HG02588 (cell line): ENCODE measurements at regions not wholly inside any gene's neighbourhood (a gene's known extent, or its start where the extent isn't known, plus 50 kb on each side); places are given as distances from the start of the nearest gene placed in this dataset.

Experiments used
- ATAC-seq: cut with Tn5 transposase; IDR thresholded peaks from one replicate; pipeline ENCODE4 v1.9.1; 2021; ENCODE audit warnings: mild to moderate bottlenecking, moderate library complexity; ENCODE audit not compliant: unreplicated experiment

DNA sequence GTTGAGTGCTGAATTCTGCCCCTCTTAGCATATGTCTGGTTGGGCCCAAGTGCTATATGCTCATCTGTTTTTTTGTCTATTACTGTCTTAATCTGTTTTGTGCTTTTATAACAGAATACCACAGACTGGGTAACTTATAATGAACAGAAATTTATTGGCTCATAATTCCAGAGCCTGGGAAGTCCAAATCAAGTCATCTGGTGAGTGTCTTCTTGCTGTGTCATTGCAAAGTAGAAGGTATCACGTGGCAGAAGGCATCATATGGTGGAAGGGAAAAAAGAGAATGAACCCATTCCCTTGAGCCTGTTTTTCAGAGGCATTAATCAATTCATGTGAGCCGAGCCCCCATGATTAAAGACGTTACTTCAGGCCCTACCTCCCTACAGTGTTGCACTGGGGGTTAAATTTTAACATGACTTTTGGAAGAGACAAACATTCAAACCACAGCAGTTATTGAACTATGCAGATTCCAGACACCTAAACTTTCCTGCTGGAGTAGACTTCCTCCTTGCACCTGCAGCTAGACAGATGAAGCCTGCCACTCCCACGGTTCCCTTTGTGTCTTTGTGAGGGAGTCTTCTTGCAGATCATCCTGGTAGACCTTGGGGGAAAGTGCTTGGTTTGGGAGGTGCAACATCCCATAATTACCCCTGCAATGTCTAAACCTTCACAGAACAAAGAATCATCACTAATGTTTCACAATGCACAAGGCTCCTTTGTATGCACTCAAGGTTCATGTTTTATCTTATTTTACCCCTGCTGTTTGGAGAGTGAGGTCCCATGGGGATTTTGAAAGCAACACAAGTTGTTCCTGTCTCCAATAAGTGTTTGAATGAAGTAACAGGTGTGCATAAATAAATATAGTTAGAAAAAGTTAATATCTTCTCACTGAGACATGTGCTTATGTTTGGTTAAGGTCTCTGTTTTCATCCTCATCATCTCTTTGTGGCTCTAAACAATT, 64.7 kb upstream of the XCR1 start:
- ATAC-seq, result no peak

DNA sequence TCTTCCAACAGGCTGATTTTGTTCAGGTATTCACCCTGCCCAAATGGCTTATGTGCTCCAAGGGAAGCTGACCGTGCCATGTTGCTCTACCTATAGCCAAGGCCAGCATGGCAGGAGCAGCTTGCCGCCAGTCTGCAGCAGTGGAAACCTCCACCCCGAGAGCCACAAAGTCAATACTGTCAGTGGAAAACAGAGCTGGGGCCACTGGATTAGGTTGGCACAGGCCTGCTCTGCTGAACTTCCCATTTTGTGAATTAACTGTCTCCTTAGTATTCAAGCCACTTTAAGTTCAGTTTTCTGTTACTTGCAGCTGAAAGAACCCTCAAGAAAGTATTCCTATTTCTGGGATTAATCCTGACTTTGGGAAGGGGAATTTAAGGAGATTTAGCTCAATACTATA, 63.8 kb upstream of the XCR1 start:
- ATAC-seq, result no peak

DNA sequence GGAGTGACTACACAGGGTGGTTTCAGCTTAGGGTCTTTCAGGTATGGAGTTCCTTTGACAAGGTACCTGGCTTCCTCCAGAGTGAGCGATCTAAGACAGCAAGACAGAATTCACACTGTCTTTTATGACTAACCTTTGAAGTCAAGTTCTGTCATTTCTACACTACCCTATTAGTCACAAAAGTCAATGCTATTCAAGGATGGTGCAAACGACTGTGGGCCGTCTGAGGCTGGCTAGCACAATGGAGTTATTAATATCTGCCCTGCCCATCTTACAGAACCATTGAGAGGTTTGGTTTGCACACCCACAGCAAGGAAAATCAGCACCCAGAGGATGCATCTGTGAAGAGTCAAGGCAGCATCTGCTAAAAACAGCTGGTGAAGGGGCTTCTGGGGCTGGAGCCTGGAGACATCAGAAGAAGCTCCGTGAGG, 62.9 kb upstream of the XCR1 start:
- no peak for ATAC-seq

DNA sequence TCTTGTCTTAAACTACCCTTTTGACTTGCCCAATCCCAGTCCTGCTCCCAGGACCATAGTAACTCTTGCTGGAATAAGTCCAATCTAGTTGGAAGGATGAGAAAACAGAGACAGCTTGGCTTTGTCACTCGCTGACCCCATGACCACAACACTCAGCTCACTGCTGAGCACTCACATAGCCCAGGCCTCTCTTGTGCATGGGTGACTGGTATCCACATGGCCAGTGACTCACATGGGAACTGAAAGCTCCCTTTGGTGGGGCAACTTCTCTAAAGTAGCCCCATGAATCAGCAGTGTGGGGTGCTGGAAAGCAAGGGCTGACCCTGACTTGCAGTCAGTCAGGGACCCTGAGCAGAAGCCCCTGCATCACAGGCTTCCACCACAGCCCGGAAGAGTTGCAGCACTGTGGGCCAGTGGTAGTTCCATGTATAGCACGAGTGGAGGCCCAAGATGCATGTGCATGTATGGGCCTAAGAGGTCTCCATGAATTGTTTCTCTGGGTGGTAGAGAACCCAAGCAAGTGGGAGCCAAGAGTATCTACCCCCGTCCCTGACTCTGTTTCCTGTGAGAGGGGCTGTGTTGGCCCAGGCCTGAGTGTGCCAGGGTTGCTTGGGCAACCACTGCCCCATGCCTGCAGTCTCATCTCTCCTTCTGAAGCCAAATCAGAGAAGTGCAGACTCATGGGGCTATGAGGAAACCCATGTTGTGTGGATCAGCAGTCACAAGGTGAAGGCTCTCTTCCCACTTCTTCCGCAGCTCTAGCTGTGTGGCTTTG, 62.1 kb upstream of the XCR1 start:
- peak; percentile 54 for ATAC-seq

DNA sequence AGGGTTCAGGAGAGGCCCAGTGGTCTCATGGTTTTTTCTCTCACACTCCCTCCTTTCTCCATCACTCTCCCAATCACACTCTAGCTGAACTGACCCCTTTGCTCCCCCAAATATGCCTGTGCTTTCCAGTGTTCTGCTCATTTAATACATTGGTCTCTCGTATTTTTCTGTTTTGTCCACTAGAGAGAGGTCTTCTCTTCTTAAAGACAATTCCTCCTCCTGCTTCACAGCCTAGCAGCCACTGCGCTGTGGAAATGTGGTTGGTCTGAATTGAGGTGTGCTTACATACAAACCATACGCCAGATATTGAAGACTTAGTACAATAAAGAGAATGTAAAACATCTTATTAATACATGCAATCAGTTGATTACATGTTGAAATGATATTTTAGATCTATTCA, 60.6 kb upstream of the XCR1 start:
- no peak for ATAC-seq

DNA sequence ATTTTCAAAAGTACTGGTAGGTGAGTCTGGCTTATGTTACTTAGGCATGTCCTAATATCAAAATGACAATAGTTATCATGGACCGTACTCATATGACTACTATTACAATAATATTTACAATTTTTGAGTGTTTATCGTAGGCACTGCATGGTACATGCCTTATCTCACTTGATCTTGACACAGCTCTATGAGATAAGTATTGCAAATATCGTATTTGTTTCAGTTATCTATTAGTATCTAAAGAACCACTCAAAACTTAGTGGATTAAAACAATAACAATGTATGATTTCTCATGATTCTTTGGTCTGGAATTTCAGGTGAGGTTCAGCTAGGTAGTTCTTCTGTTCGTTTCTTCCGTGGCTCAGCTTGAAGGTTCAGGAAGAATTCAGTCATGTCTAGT, 59.7 kb upstream of the XCR1 start:
- ATAC-seq, result no peak

DNA sequence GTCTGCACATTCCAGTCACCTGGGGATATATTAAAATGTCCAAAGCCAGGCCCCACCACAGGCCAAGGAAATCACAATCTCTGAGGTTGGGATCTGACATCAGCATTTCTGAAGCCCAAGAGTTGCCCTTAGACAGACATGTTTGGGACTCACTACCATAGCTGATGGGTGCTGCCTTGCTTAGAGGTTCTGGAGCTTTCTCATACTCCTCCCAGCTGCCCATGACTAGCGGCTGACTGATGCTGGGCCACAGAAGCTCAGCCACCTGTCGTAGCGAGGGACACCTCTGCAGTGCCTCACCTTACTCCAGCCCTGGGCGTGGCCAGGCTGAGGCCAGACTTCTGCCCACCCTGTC, 58.8 kb upstream of the XCR1 start:
- no peak for ATAC-seq

DNA sequence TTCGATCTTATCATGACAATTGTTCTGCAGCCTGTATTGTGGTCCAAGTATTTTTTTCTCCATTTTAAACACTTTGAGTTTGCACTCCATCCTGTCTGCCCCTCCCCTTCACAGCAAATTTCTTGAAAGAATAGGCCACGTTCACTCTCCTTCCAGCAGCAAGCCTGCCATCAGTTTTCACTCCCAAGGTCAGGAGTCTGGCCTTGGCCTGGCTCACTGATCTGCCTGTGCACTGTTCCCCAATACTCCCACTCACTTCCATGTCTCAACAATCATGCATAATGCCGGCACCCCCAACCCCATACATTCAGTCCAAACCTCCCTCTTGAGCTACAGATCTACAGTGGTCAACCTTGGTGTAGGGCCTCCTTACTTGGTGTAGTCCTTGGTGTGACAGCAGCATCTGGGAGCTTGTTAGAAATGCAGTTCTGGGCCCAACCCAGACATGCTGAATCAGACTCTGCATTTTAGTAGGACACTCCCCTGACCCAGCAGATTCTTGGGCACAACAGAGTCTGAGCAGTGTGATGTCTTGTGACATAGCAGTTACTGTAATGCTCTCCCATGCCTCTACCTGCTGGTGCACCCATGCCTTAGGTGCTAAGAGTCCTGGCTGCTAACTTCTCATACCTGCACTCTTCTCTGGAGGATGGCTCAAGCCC, 58.3 kb upstream of the XCR1 start:
- no peak for ATAC-seq

DNA sequence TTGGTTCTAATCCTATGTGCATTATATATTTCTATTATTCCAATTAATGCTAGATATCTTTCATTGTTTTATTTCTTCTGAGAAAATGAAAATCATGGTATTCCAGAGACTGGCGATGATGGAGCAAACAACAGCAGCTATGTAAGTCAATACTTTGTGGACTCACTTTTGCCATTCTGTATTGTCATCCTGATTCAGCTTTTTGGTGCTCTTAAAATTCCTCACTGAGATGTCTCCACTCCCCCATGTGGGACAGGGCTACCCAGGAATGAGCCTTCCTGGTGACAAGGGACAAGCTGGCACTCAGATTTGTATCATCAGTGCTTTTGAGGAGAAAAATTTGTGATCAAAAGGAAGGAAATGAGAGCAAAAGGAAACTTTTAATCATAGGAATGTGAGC, 56.7 kb upstream of the XCR1 start:
- ATAC-seq, result no peak

DNA sequence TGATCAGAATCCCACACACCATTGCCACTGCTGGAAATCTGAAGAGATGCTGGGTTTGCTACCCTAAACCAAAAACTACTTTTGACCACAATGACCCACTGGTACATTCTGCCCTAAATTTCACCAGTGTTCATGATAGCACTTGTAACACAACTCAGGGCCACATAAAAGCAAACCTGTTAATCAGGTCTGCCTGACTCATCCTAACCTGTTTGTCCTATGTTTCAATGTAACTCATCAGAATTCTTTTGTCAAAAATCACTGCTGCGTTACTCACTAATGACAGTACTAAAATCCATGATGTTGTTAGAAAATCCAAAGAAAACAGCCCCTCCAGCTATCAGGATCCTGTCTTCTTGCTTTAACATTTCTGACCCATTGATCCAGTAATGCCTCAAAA, 55.6 kb upstream of the XCR1 start:
- no peak for ATAC-seq

DNA sequence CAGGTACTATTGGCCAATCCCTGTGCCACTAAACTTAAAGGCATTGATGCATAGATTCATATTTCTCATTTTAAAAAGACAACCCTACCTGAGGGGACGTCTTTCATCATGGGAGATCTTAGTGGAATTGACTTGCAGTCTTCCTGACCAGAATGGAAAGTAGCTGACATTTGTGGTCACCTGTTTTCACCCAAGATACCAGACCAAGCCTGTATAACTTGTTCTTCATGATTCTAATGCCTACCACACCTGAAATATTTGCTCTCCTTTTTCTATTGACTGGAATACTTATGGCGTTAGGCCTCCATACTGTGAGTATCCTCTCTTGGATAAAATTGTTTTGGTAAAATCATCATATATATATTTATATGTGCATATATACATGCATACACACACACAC, 54.7 kb upstream of the XCR1 start:
- no peak for ATAC-seq

DNA sequence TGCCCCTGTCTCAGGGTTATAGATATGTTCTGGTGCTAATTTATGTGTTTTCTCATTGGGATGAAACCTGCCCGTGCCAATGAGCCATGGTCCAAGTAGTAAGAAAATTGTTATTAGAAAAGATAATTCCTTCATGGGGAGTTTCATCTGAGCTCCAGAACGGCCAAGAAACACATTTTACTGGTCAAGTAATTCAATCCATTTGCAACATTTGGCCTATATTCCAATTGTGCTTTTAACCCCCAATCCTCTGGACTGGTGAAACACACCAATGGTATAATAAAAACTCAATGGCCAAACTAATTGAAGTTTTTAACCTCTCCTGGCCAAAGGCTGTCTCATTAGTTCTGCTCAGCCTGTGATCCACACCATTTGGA, 53.7 kb upstream of the XCR1 start:
- no peak for ATAC-seq

DNA sequence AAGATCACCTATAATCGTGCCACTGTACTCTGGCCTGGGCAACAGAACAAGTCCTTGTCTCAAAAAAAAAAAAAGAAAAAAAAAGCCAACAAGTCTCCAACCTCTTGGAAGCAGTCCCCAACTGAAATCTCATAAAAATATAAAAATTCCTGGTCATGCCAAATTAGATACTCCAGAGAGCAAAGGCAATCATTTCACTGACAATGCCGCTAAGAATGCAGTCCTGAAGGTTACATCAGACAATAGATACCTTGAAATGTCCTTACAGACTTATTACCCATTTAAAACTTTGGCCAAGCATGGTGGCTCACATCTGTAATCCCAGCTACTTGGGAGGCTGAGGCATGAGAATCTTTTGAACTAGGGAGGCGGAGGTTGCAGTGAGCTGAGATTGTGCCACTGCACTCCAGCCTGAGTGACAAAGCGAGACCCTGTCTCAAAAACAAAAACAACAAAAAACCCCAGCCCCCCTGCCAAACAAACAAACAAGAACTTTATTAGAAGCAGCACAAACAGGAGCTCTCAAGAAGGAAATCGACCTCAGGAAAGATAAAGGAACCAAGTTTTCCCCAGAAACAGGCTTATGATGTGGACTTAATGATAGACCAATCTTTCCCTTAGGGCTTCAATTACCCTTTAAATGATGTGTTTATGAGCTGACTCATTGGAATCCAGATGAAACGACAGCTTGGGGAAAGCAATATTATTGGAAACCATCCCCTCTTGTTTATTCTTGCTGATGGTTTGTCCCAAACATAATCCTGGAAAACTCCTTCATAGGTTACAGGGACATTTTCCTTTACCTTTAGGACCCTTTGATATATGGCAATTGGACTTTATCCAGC, 53.1 kb upstream of the XCR1 start:
- no peak for ATAC-seq

DNA sequence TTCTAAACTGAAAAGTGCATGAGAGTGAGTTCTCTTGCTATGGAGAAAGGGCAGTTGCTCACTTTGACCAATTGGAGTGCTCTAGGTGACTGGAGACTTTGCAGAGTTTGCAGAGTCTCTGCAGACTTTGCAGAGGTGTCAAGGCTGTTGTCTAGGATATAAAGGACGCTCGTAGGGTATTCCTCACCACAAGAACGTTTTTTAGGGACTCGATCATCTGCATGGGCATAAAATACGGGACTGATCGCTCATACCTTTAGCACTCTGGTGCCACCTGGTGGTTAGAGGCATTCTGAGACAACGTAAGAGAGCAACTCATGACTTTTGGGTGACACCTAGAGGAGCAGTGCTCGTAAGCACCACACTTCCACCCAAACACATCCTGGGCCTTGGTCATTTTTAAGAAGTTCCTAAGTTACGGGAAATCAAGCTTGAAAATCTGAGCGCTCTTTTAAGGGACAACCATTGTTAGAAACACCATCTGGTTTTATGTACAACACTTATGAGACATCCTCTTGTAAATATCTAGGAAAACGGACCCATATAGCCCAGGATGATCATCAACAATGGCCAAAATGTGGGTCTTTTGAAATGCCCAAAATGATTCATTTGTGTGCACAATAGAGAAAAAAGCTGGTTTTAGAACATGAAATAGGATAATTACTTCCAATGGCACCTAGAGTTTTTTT, 51.6 kb upstream of the XCR1 start:
- peak; percentile 70 for ATAC-seq
